HG03064 (cell line): ENCODE measurements at regions not wholly inside any gene's neighbourhood (a gene's known extent, or its start where the extent isn't known, plus 50 kb on each side); places are given as distances from the start of the nearest gene placed in this dataset.
"Not testable (repeated sequence)": the region's sequence is repeated elsewhere in the genome, so short reads cannot be mapped to it uniquely, and the experiment has no call there.

ENCODE experiments used
- ATAC-seq: cut with Tn5 transposase; IDR thresholded peaks from one replicate; pipeline ENCODE4 v1.9.1; 2021; ENCODE audit warnings: low read depth; ENCODE audit not compliant: unreplicated experiment

GRCh38 chr13:61563645-61564044, 148.0 kb upstream of the PCDH20 start:
- ATAC-seq = no peak

- no peak for ATAC-seq
Observed at GRCh38 chr13:61546911-61547310, 131.3 kb upstream of the PCDH20 start.

GRCh38 chr13:61546413-61546812, 130.8 kb upstream of the PCDH20 start:
- no peak for ATAC-seq

GRCh38 chr13:61536433-61536832, 120.8 kb upstream of the PCDH20 start:
- ATAC-seq = no peak

GRCh38 chr13:61531383-61532065, 115.9 kb upstream of the PCDH20 start:
- ATAC-seq = no peak

GRCh38 chr13:61519214-61519613, 103.6 kb upstream of the PCDH20 start:
- not testable (repeated sequence) for ATAC-seq

- no peak for ATAC-seq
Observed at GRCh38 chr13:61508936-61509335, 93.3 kb upstream of the PCDH20 start.

GRCh38 chr13:61500176-61500575, 84.5 kb upstream of the PCDH20 start:
- ATAC-seq = no peak

- ATAC-seq = no peak
Observed at GRCh38 chr13:61495648-61496047, 80.0 kb upstream of the PCDH20 start.

GRCh38 chr13:61493556-61493955, 77.9 kb upstream of the PCDH20 start:
- ATAC-seq = not testable (repeated sequence)

GRCh38 chr13:61486496-61486895, 70.8 kb upstream of the PCDH20 start:
- no peak for ATAC-seq

GRCh38 chr13:61485128-61485765, 69.6 kb upstream of the PCDH20 start:
- ATAC-seq = no peak

GRCh38 chr13:61477619-61478018, 62.0 kb upstream of the PCDH20 start:
- ATAC-seq = no peak

- no peak for ATAC-seq
Observed at GRCh38 chr13:61470786-61471185, 55.1 kb upstream of the PCDH20 start.

GRCh38 chr13:61466280-61466679, 50.6 kb upstream of the PCDH20 start:
- no peak for ATAC-seq
